HepG2 (cell line): ENCODE measurements at regions not wholly inside any gene's neighbourhood (a gene's known extent, or its start where the extent isn't known, plus 50 kb on each side); places are given as distances from the start of the nearest gene placed in this dataset.

ENCODE experiments used
- DZIP1 ChIP-seq: sonication (generic); formaldehyde crosslinking; IDR thresholded peaks from 2 replicates; pipeline ENCODE4 v1.5.0; 2020; ENCODE audit warnings: mild to moderate bottlenecking, missing genetic modification reagents
- RFX1 ChIP-seq: fragments of 450-650 bp; IDR thresholded peaks from 2 replicates; pipeline ENCODE4 v1.6.1; 2017
- SOX6 ChIP-seq, 2 experiments: fragments of 450-650 bp in 1 of 2; sonication (generic) in 1 of 2; formaldehyde crosslinking in 1 of 2; IDR thresholded peaks; 2 replicates each; pipeline versions ENCODE4 v1.4.0 to v1.6.1; 2017 to 2020; ENCODE audit warnings: antibody characterized with exemption in 1 of 2, mild to moderate bottlenecking in 1 of 2, missing genetic modification reagents in 1 of 2
- ZMYM4 ChIP-seq: sonication (generic); formaldehyde crosslinking; IDR thresholded peaks from 2 replicates; pipeline ENCODE4 v1.8.1; 2023; ENCODE audit warnings: mild to moderate bottlenecking, missing genetic modification reagents
- ZNF333 ChIP-seq: sonication (generic); formaldehyde crosslinking; IDR thresholded peaks from 2 replicates; pipeline ENCODE4 v1.4.0; 2020; ENCODE audit warnings: mild to moderate bottlenecking, missing genetic modification reagents, borderline replicate concordance
- ZNF570 ChIP-seq: sonication (generic); formaldehyde crosslinking; IDR thresholded peaks from 2 replicates; pipeline ENCODE4 v1.4.0; 2020; ENCODE audit warnings: mild to moderate bottlenecking, missing genetic modification reagents, borderline replicate concordance
- TF ChIP-seq, protein P1 (sequence below): sonication (generic); formaldehyde crosslinking; IDR thresholded peaks from 2 replicates; pipeline ENCODE4 v1.5.0; 2020; ENCODE audit warnings: mild to moderate bottlenecking, missing genetic modification reagents, moderate library complexity

DNA sequence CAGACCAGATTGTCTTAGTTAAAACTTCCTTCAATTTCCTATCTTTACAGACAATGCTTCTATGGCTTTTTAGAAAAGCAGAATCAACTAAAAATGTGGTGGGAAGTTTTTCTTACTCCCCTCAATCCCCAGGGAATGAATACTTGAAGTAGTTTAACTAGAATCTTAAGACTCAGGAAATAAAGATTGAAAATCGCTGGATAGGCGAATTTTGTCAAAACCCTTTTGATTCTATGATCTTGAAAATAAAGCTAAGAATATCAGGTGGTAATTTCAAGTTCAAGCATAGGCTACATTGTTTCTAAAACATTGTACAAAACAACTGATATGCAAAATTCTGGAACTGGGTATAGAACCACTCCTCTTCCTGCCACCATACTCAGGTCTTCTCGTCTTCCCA, 276.5 kb upstream of the GK2 start:
- TF ChIP-seq ZNF570 (CRISPR knock-in tag), result no peak
- TF ChIP-seq RFX1, result no peak
- no peak for TF ChIP-seq SOX6 (IDR thresholded peaks at IDR 0.05)
- no peak for TF ChIP-seq SOX6 (CRISPR knock-in tag; IDR thresholded peaks at IDR 0.05)
- no peak for TF ChIP-seq ZMYM4
- no peak for TF ChIP-seq ZNF333
- no peak for TF ChIP-seq DZIP1 (CRISPR knock-in tag)
- TF ChIP-seq, protein P1, sequence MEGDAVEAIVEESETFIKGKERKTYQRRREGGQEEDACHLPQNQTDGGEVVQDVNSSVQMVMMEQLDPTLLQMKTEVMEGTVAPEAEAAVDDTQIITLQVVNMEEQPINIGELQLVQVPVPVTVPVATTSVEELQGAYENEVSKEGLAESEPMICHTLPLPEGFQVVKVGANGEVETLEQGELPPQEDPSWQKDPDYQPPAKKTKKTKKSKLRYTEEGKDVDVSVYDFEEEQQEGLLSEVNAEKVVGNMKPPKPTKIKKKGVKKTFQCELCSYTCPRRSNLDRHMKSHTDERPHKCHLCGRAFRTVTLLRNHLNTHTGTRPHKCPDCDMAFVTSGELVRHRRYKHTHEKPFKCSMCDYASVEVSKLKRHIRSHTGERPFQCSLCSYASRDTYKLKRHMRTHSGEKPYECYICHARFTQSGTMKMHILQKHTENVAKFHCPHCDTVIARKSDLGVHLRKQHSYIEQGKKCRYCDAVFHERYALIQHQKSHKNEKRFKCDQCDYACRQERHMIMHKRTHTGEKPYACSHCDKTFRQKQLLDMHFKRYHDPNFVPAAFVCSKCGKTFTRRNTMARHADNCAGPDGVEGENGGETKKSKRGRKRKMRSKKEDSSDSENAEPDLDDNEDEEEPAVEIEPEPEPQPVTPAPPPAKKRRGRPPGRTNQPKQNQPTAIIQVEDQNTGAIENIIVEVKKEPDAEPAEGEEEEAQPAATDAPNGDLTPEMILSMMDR (CRISPR knock-in tag), result no peak
